B cell (primary cell): ENCODE measurements at regions not wholly inside any gene's neighbourhood (a gene's known extent, or its start where the extent isn't known, plus 50 kb on each side); places are given as distances from the start of the nearest gene placed in this dataset.

Experiments
- ATAC-seq: fragments of 200-7000 bp; cut with Tn5 transposase; one replicate; pipeline ENCODE4 v1.10.0; 2021; ENCODE audit warnings: low read depth, mild to moderate bottlenecking, moderate number of reproducible peaks, moderate library complexity
- CTCF ChIA-PET: fragments of 350-600 bp; sonication (Branson Sonifier 250); formaldehyde crosslinking; loops from one replicate; lab custom pipeline; 2021; ENCODE audit warnings: antibody characterized with exemption, inconsistent platforms; lab: Charles Lee
- POLR2A ChIA-PET: fragments of 350-600 bp; sonication (Branson Sonifier 250); formaldehyde crosslinking; loops from one replicate; lab custom pipeline; 2021; ENCODE audit warnings: antibody characterized with exemption; lab: Charles Lee
- DNase-seq: peaks from one replicate; pipeline ENCODE4 v3.0.0; 2013
- H2AFZ ChIP-seq: 2 replicates; pipeline ENCODE4 v1.6.1; 2012; ENCODE audit warnings: mild to moderate bottlenecking, low read depth, low read length; ENCODE audit not compliant: insufficient read depth, poor library complexity, severe bottlenecking
- H3K27ac ChIP-seq, 2 donors: 1 replicate in 1 of 2; 2 replicates in 1 of 2; pipeline ENCODE4 v1.5.1; 2012 to 2013; ENCODE audit warnings: low read length in 2 of 2, mild to moderate bottlenecking in 2 of 2, moderate library complexity in 1 of 2
- H3K27me3 ChIP-seq, 4 experiments: fragments of 200-600 bp in 1 of 4; sonication (generic) in 1 of 4; replicated peaks in 1 of 4; 1 replicate in 2 of 4; 2 replicates in 2 of 4; pipeline versions ENCODE4 v1.6.1 to v1.7.0; 2013 to 2016; ENCODE audit warnings: low read length in 3 of 4, mild to moderate bottlenecking in 2 of 4, mixed read lengths in 1 of 4, moderate library complexity in 1 of 4; ENCODE audit not compliant: insufficient read depth in 4 of 4, control insufficient read depth in 3 of 4; ENCODE audit errors: control extremely low read depth in 1 of 4
- H3K36me3 ChIP-seq, 2 experiments: replicated peaks in 1 of 2; 1 replicate in 1 of 2; 2 replicates in 1 of 2; pipeline versions ENCODE4 v1.6.1 to v1.7.1; 2013; ENCODE audit warnings: low read length in 1 of 2; ENCODE audit not compliant: insufficient read depth in 2 of 2, control insufficient read depth in 1 of 2; ENCODE audit errors: control extremely low read depth in 1 of 2, extremely low read depth in 1 of 2
- H3K4me1 ChIP-seq, 2 donors: fragments of 200-600 bp in 1 of 2; sonication (generic) in 1 of 2; 1 replicate in 1 of 2; 2 replicates in 1 of 2; pipeline versions ENCODE4 v1.5.1 to v1.6.1; 2013 to 2017; ENCODE audit warnings: low read length in 2 of 2; ENCODE audit not compliant: control insufficient read depth in 2 of 2, insufficient read depth in 2 of 2
- H3K4me2 ChIP-seq: replicated peaks from 2 replicates; pipeline ENCODE3; 2012; ENCODE audit warnings: mild to moderate bottlenecking, low read depth, low read length; ENCODE audit not compliant: poor library complexity, severe bottlenecking
- H3K4me3 ChIP-seq, 5 experiments: fragments of 200-600 bp in 1 of 5; sonication (generic) in 1 of 5; 1 replicate in 3 of 5; 2 replicates in 2 of 5; pipeline versions ENCODE4 v1.5.1 to v1.7.0; 2011 to 2016; ENCODE audit warnings: low read length in 4 of 5, mild to moderate bottlenecking in 4 of 5, low read depth in 2 of 5, control low read depth in 1 of 5, moderate library complexity in 1 of 5; ENCODE audit not compliant: insufficient read depth in 1 of 5; ENCODE audit errors: control extremely low read depth in 1 of 5, extremely low read depth in 1 of 5
- H3K79me2 ChIP-seq: fragments of 200-600 bp; sonication (generic); one replicate; pipeline ENCODE4 v1.6.0; 2016; ENCODE audit warnings: low read length; ENCODE audit not compliant: control insufficient read depth, insufficient read depth
- H3K9ac ChIP-seq: fragments of 200-600 bp; sonication (generic); 2 replicates; pipeline ENCODE4 v1.6.1; 2017; ENCODE audit warnings: mild to moderate bottlenecking, low read length, moderate library complexity
- H3K9me3 ChIP-seq, 3 donors: one replicate each; pipeline versions ENCODE4 v1.6.1 to v1.7.1; 2013; ENCODE audit warnings: low read length in 2 of 3; ENCODE audit not compliant: control insufficient read depth in 2 of 3, insufficient read depth in 1 of 3; ENCODE audit errors: control extremely low read depth in 1 of 3
- H4K20me1 ChIP-seq: 2 replicates; pipeline ENCODE4 v1.6.0; 2012; ENCODE audit warnings: mild to moderate bottlenecking, low read length; ENCODE audit not compliant: insufficient read depth, control insufficient read depth, poor library complexity, severe bottlenecking
- H3K27ac Mint-ChIP-seq: one replicate; pipeline ENCODE4 v1.8.0; 2021; ENCODE audit warnings: mixed read lengths
- H3K27me3 Mint-ChIP-seq: one replicate; pipeline ENCODE4 v1.8.0; 2021; ENCODE audit warnings: mixed read lengths
- H3K4me1 Mint-ChIP-seq: one replicate; pipeline ENCODE4 v1.8.0; 2021; ENCODE audit warnings: mixed read lengths
- H3K4me3 Mint-ChIP-seq: one replicate; pipeline ENCODE4 v1.8.0; 2021; ENCODE audit warnings: mixed read lengths
- H3K9me3 Mint-ChIP-seq: one replicate; pipeline ENCODE4 v1.8.0; 2022; ENCODE audit warnings: mixed read lengths; ENCODE audit not compliant: insufficient read depth
- CTCF ChIP-seq: fragments of 200-600 bp; IDR thresholded peaks from one replicate; pipeline ENCODE4 v1.8.0; 2022; ENCODE audit warnings: antibody characterized with exemption, mild to moderate bottlenecking
- EZH2 ChIP-seq: IDR thresholded peaks from 2 replicates; pipeline ENCODE4 v1.6.1; 2012; ENCODE audit warnings: borderline replicate concordance, low read depth, mild to moderate bottlenecking, moderate library complexity, low read length; ENCODE audit not compliant: insufficient read depth, poor library complexity, severe bottlenecking
- WGBS: methylation state at CpG from one replicate; pipeline ENCODE4 v1.1.5; 2013; ENCODE audit warnings: missing lambda C conversion rate; ENCODE audit not compliant: insufficient coverage; 5-methylcytosine and 5-hydroxymethylcytosine counted together
- intact Hi-C: fragments of 100-400 bp; cut with micrococcal nuclease; formaldehyde crosslinking; loops from one replicate; pipeline ENCODE4 v1.10.0; 2022

DNA sequence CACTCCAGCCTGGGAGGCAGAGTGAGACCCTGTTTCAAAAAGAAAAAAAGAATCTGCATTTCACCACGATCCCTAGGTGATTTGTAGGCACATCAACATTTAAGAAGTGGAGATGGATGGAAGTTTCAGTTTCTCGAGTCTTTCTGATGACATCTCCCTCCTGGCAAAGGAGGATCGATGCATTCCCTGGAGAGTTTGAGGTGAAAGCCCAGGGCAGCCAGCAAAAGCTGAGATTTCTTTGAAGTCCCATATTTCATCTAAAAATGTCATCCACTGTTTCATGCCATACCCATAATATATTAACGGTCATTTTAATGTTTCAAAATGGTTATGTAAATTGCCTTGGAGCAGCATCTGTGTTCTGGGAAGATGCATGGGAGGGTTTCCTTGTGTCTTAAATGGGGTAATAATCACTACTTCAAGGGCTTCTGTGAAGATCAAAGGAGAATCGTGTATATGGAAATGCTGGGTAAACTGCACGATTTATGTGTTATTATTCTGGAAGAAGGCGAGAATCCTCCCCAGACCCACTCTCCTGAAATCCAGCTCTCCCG, 63.4 kb downstream of the KATNIP start:
- Histone ChIP-seq H4K20me1 (no peaks in the 10 kb centered on the region), H3K4me3 (no peak overlapping the region), H2AFZ (no peak overlapping the region), H3K4me2 (no peak overlapping the region), H3K9me3 (no peaks in the 10 kb centered on the region), H3K27ac (no peak overlapping the region), H3K27me3 (no peaks in the 10 kb centered on the region), H3K36me3 (no peaks in the 10 kb centered on the region), H3K4me1 (no peaks in the 10 kb centered on the region), H3K9ac (no peak overlapping the region), H3K79me2 (no peaks in the 10 kb centered on the region)
- ChIA-PET POLR2A (no interaction called here), CTCF (interaction anchor here (0.7 kb wide), 1 partner anchor 93 kb away, joined by 3 read pairs; no protein-coding TSS in a partner anchor)
- intact Hi-C loops, result no loop called here
- Mint-ChIP-seq H3K4me3 (no peak overlapping the region), H3K9me3 (no peaks in the 10 kb centered on the region), H3K27me3 (no peaks in the 10 kb centered on the region), H3K4me1 (no peaks in the 10 kb centered on the region), H3K27ac (no peak overlapping the region)
- ATAC-seq, result no peak
- no peak for DNase-seq
- WGBS, result 100% methylated on average over 1 of the region's 8 CpGs
- no peak for TF ChIP-seq EZH2
- TF ChIP-seq CTCF, result no peak

DNA sequence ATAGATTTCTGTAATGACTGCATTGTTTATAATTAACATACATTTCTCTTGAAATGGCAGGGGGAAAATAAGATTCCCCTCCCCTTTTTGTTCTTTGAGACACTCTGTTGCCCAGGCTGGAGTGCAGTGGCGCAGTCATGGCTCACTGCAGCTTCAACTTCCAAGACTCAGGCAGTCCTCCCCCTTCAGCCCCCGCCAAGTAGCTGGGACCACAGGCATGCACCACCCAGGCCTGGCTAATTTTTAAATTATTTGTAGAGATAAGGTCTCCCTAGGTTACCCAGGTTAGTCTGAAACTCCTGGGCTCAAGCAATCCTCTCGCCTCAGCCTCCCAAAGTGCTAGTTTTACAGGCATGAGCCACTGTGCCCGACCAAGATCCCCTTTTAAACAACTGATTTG, 67.7 kb downstream of the KATNIP start:
- Histone ChIP-seq H3K9me3 (no peaks in the 10 kb centered on the region), H2AFZ (no peak overlapping the region), H3K4me3 (no peak overlapping the region), H3K79me2 (no peaks in the 10 kb centered on the region), H3K4me1 (no peaks in the 10 kb centered on the region), H3K27me3 (no peaks in the 10 kb centered on the region), H3K4me2 (no peak overlapping the region), H4K20me1 (no peaks in the 10 kb centered on the region), H3K9ac (no peak overlapping the region), H3K27ac (no peak overlapping the region), H3K36me3 (peaks cover 0 to 9% of the 10 kb centered on the region in 2 experiments)
- Mint-ChIP-seq H3K9me3 (no peaks in the 10 kb centered on the region), H3K4me3 (no peak overlapping the region), H3K4me1 (no peaks in the 10 kb centered on the region), H3K27me3 (no peaks in the 10 kb centered on the region), H3K27ac (no peak overlapping the region)
- CTCF ChIA-PET, result no interaction called here
- TF ChIP-seq CTCF (no peak), EZH2 (no peak)
- no peak for DNase-seq
- ATAC-seq, result no peak
- no CpG with 5 or more reads among the region's 4 CpGs for WGBS
- intact Hi-C loops, result no loop called here
- POLR2A ChIA-PET, result no interaction called here
